SK-MEL-5 (cell line): ENCODE measurements at regions not wholly inside any gene's neighbourhood (a gene's known extent, or its start where the extent isn't known, plus 50 kb on each side); places are given as distances from the start of the nearest gene placed in this dataset.

Experiments
- DNase-seq: peaks from one replicate; pipeline ENCODE4 v3.0.0-alpha.2; 2016; ENCODE audit warnings: low read depth, low spot score
- in situ Hi-C: cut with HindIII; loops from 2 replicates; pipeline ENCODE4 v1.10.0; 2016; ENCODE audit warnings: low sequenced_read_pairs, high pct_unique_total_duplicates, low pct_unique_long_range_greater_than_20kb
- small RNA-seq, 2 experiments: library from RNA; depleted of rRNA; stranded (forward); fragments of <200 nt; gene quantifications; one replicate each; pipeline ENCODE3, GENCODE V24; 2014

- DNase-seq = no peak
- in situ Hi-C loops = no loop called here
These were observed 105.8 kb upstream of the ATXN7L3B start for GRCh38 chr12:74431801-74432200.

- DNase-seq = no peak
- in situ Hi-C loops = no loop called here
These were observed 97.2 kb upstream of the ATXN7L3B start for GRCh38 chr12:74440469-74440868.

- in situ Hi-C loops = no loop called here
- DNase-seq = no peak
These were observed 95.8 kb upstream of the ATXN7L3B start for GRCh38 chr12:74441872-74442271.

- in situ Hi-C loops = no loop called here
- DNase-seq = no peak
These were observed 91.2 kb upstream of the ATXN7L3B start for GRCh38 chr12:74446466-74446865.

- in situ Hi-C loops = no loop called here
- peak; percentile 13 for DNase-seq
These were observed 87.8 kb upstream of the ATXN7L3B start for GRCh38 chr12:74449872-74450271.

- no peak for DNase-seq
- in situ Hi-C loops = no loop called here
These were observed 83.5 kb upstream of the ATXN7L3B start for GRCh38 chr12:74454109-74454508.

GRCh38 chr12:74455429-74455828, 82.2 kb upstream of the ATXN7L3B start:
- DNase-seq = no peak
- in situ Hi-C loops = no loop called here

- DNase-seq = no peak
- in situ Hi-C loops = no loop called here
These were observed 81.2 kb upstream of the ATXN7L3B start for GRCh38 chr12:74456431-74456830.

GRCh38 chr12:74468401-74468800, 69.2 kb upstream of the ATXN7L3B start:
- DNase-seq = no peak
- in situ Hi-C loops = no loop called here

- in situ Hi-C loops = no loop called here
- no peak for DNase-seq
These were observed 61.4 kb upstream of the ATXN7L3B start for GRCh38 chr12:74476234-74476633.

GRCh38 chr12:74481078-74481477, 56.6 kb upstream of the ATXN7L3B start:
- no peak for DNase-seq
- in situ Hi-C loops = no loop called here

GRCh38 chr12:74482115-74482514, 55.5 kb upstream of the ATXN7L3B start:
- in situ Hi-C loops = no loop called here
- DNase-seq = no peak

GRCh38 chr12:74483057-74483456, 54.6 kb upstream of the ATXN7L3B start:
- no peak for DNase-seq
- in situ Hi-C loops = no loop called here

Small RNA genes in the stretch of these regions (small RNA-seq; reads per million reads assigned to genes)
- 0 reads per million in 2 experiments for gene AC090502.2
- 0 reads per million in 2 experiments for gene RF00096
- 0 reads per million in 2 experiments for gene RNU6-1012P
